NCI-H1092 (cell line): ENCODE measurements at regions not wholly inside any gene's neighbourhood (a gene's known extent, or its start where the extent isn't known, plus 50 kb on each side); places are given as distances from the start of the nearest gene placed in this dataset.

Experiments
- DNase-seq: peaks from one replicate; lab custom pipeline; 2025; lab: John Stamatoyannopoulos, UW

DNA sequence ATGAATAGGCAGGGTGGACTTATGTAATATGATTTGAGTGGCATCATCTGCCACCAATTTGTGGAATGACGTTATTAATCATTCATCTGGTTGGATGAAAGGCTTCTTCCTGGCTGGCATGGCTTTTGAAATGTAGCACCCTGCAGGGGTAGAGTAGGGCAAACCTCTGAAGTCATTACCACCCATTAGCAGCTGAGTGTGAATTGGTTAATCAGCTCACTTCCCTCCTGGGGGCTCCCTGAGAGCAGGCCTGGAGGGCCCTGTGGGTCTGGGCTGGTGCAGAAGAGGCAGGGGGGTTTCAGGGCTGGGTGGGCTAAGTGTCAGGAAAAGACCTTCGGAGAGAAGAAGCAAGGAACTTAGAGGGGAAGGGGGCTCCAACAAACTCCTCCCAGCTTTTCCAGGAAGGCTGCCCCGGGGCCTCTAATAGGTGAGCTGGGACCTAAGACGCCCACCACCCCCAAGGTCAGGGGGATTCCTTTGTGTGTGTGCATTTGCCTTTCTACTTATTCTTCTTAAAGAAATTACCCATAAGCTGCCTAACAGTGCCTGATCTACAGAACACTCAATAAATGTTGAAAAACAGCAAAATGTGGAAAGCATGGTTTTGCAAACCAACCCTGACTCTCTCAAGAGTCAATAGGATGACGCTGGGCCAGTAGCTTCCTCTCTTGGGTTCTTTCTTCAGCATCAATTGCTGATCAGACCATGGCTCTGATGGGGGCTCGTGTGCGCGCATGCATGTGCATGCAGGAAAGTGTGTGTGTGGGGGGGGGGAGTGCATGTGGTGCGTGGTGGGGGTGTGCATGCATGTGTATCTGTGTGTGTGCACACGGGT, 49.7 kb upstream of the ZNF516 start:
- DNase-seq, result no peak
